ENCODE measurements at regions not wholly inside any gene's neighbourhood (a gene's known extent, or its start where the extent isn't known, plus 50 kb on each side); places are given as distances from the start of the nearest gene placed in this dataset.

DNA sequence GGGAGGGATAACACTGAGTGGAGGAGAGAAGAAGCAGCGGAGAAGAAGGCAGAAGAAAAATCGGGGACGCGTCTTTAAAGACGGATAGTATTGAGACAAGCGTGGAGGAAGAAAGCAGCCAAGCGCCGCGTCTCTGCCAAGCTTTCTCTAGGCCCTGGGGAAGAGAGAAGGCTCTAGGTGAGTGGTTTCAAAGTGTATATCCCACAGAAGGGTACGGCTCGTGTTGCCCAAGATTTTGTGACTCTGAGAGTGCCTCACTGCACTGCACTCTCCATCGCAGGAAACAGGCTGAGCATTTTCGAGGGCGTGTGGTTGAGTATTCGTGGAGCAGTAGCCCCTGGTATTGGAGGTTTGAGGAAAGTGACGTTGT is 185.4 kb downstream of the TRIM27 start:
- intact Hi-C loops (cut with DNase I), result no loop called here
- no peak for ATAC-seq
- Histone ChIP-seq H3K27me3 (peaks cover 63 to 100% of the 10 kb centered on the region in 2 donors), H3K36me3 (no peaks in the 10 kb centered on the region), H3K4me1 (no peaks in the 10 kb centered on the region), H3K27ac (no peak overlapping the region), H3K9me3 (no peaks in the 10 kb centered on the region), H3K4me3 (no peak overlapping the region)
- TF ChIP-seq, protein P1, sequence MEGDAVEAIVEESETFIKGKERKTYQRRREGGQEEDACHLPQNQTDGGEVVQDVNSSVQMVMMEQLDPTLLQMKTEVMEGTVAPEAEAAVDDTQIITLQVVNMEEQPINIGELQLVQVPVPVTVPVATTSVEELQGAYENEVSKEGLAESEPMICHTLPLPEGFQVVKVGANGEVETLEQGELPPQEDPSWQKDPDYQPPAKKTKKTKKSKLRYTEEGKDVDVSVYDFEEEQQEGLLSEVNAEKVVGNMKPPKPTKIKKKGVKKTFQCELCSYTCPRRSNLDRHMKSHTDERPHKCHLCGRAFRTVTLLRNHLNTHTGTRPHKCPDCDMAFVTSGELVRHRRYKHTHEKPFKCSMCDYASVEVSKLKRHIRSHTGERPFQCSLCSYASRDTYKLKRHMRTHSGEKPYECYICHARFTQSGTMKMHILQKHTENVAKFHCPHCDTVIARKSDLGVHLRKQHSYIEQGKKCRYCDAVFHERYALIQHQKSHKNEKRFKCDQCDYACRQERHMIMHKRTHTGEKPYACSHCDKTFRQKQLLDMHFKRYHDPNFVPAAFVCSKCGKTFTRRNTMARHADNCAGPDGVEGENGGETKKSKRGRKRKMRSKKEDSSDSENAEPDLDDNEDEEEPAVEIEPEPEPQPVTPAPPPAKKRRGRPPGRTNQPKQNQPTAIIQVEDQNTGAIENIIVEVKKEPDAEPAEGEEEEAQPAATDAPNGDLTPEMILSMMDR (IDR thresholded peaks at IDR 0.05), result no peak
- no peak for DNase-seq

DNA sequence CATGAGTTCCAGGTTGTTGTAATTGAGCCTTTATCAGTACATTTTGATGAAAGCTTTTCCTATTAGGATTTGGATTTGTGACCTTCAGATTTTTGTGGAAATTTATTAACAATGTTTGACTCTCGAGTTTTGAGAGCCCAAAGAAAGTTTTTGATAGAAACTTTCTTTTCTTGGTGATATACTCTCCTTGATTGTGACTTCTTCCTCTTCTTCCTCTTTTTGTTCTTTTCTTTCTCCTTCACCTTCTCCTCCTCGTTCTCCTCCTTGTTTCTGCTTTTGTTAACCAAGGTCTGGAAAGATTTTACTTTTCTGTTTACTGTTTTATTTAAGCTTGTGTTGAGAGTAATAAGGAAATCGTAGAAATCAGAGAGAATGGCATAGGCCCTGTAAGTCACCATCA is 182.4 kb downstream of the TRIM27 start:
- Histone ChIP-seq H3K4me1 (no peaks in the 10 kb centered on the region), H3K9me3 (no peaks in the 10 kb centered on the region), H3K4me3 (no peak overlapping the region), H3K27ac (no peak overlapping the region), H3K27me3 (peaks cover 44 to 98% of the 10 kb centered on the region in 2 donors), H3K36me3 (no peaks in the 10 kb centered on the region)
- ATAC-seq (no peak), DNase-seq (no peak)
- TF ChIP-seq, protein P1 (IDR thresholded peaks at IDR 0.05), result no peak
- intact Hi-C loops (cut with DNase I), result no loop called here

- no peaks in the 10 kb centered on the region for H3K36me3 ChIP-seq
- no peaks in the 10 kb centered on the region for H3K4me1 ChIP-seq
- ATAC-seq (no peak), DNase-seq (no peak)
- peaks cover 36 to 98% of the 10 kb centered on the region in 2 donors for H3K27me3 ChIP-seq
- TF ChIP-seq, protein P1 (IDR thresholded peaks at IDR 0.05), result no peak
- intact Hi-C loops (cut with DNase I), result no loop called here
- H3K9me3 ChIP-seq, result no peaks in the 10 kb centered on the region
- H3K27ac ChIP-seq, result no peak overlapping the region
- no peak overlapping the region for H3K4me3 ChIP-seq
Observed at GRCh38 chr6:28742668-28743270, 181.0 kb downstream of the TRIM27 start.

DNA sequence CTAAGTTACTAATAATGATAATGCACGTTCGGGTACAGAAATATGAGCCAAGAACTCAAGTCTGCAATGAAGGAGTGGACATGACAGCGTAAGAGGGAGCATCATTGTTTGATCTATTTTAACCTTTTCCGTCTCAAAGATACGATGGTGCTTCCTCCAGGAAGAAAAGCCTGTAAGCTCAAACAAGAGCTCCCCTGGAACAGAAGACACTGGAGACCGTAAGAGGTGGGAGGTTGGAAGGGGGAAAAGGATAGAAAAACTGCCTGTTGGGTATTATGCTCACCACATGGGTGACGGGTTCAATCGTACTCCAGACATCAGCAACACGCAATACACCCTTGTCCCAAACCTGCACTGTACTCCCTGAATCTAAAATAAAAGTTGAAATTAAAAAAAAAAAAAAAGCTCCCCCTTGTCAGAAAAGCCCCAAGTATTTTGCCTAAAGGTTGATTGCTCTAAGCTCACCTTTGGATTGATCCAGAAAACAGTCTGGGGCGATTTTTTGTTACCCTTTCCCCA is 180.5 kb downstream of the TRIM27 start:
- intact Hi-C loops (cut with DNase I), result no loop called here
- H3K36me3 ChIP-seq, result no peaks in the 10 kb centered on the region
- no peak overlapping the region for H3K27ac ChIP-seq
- no peaks in the 10 kb centered on the region for H3K9me3 ChIP-seq
- H3K4me1 ChIP-seq, result no peaks in the 10 kb centered on the region
- no peak overlapping the region for H3K4me3 ChIP-seq
- ATAC-seq (no peak), DNase-seq (no peak)
- peaks cover 34 to 98% of the 10 kb centered on the region in 2 donors for H3K27me3 ChIP-seq
- TF ChIP-seq, protein P1 (IDR thresholded peaks at IDR 0.05), result no peak

DNA sequence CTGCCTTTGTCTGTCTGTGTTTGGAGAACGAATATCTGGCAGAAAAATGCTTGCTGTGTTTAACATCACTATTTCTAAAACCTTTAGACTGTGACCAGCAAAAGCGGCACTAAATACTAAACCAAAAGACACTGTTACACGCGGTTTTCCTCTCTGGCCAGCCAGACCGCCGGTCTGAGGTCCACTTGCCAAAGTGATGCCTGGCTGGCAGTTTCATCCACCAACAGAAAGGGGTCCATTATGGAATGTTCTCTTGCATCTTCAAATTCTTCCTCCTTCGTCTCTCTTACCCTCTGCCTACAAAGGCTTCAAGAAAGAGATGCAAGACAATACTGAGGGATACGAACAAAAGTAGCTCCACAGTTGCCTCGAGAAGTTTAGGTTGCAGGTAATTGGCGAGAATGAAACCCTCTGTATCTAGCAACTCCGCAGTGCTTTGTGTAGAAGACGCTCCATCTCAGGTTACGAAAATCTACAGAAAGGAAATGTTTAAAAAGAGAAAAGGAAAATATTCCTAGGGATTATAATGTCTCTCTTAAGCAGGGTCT is 176.6 kb downstream of the TRIM27 start:
- no peaks in the 10 kb centered on the region for H3K4me1 ChIP-seq
- no peak overlapping the region for H3K4me3 ChIP-seq
- DNase-seq (no peak), ATAC-seq (no peak)
- H3K36me3 ChIP-seq, result no peaks in the 10 kb centered on the region
- H3K9me3 ChIP-seq, result peaks cover 0 to 15% of the 10 kb centered on the region in 2 donors
- TF ChIP-seq, protein P1 (IDR thresholded peaks at IDR 0.05), result no peak
- peaks cover 15 to 90% of the 10 kb centered on the region in 2 donors for H3K27me3 ChIP-seq
- intact Hi-C loops (cut with DNase I), result no loop called here
- H3K27ac ChIP-seq, result no peak overlapping the region
